Tibial nerve (tissue), 4 donors: ENCODE measurements at regions not wholly inside any gene's neighbourhood (a gene's known extent, or its start where the extent isn't known, plus 50 kb on each side); places are given as distances from the start of the nearest gene placed in this dataset.

ENCODE experiments used
- CTCF ChIP-seq, 5 experiments: fragments of 200-600 bp in 3 of 5; fragments of 450-650 bp in 2 of 5; sonication (generic) in 3 of 5; IDR thresholded peaks; one replicate each; pipeline ENCODE4 v1.5.1; 2016 to 2019; ENCODE audit warnings: antibody characterized with exemption in 5 of 5, mild to moderate bottlenecking in 3 of 5, moderate library complexity in 2 of 5
- EP300 ChIP-seq, 2 donors: sonication (generic); formaldehyde crosslinking; IDR thresholded peaks; one replicate each; pipeline ENCODE4 v1.6.1; 2017; ENCODE audit warnings: antibody characterized with exemption in 2 of 2, mild to moderate bottlenecking in 1 of 2
- POLR2A ChIP-seq, 2 donors: fragments of 450-650 bp; IDR thresholded peaks; one replicate each; pipeline ENCODE4 v1.6.1; 2017; ENCODE audit warnings: antibody characterized with exemption in 2 of 2, mild to moderate bottlenecking in 2 of 2, moderate library complexity in 2 of 2

DNA sequence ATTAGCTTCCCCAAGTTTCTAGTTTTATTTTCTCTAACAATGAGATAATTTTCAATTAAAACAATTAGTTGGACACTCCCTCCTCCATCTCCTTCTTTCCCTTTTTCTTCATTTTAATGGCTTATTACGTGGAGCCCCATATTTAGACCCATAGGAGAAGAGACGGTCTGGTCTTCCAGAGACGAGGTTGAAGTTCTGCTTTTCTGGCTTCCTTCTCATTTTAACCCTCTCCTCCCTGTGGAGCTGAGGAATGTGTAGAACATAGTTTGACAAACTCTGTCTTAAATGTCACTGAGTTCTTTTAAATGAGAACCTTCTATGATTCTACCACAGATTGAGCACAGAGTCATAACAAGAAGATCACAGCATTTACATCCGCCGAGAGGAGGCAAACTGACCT lies 86.8 kb downstream of the EDNRB start:
- TF ChIP-seq CTCF (IDR thresholded peaks at IDR 0.05) = no peak
- no peak for TF ChIP-seq POLR2A (IDR thresholded peaks at IDR 0.05)
- TF ChIP-seq EP300 (IDR thresholded peaks at IDR 0.05) = no peak
